Right lobe of liver (tissue), 6 donors: ENCODE measurements at regions not wholly inside any gene's neighbourhood (a gene's known extent, or its start where the extent isn't known, plus 50 kb on each side); places are given as distances from the start of the nearest gene placed in this dataset.

Source experiments
- ATAC-seq, 4 donors: fragments of 200-7000 bp; cut with Tn5 transposase; one replicate each; pipeline ENCODE4 v1.9.1; 2020; ENCODE audit warnings: mild to moderate bottlenecking in 4 of 4, moderate library complexity in 4 of 4
- DNase-seq, 3 donors: peaks; one replicate each; pipeline ENCODE4 v3.0.0-alpha.2; 2020
- H3K27ac ChIP-seq, 3 donors: fragments of 200-600 bp; one replicate each; pipeline ENCODE4 v1.8.0; 2022
- H3K27me3 ChIP-seq, 2 donors: fragments of 200-600 bp; one replicate each; pipeline ENCODE4 v1.8.0; 2022
- H3K36me3 ChIP-seq, 4 donors: fragments of 200-600 bp; sonication (generic) in 1 of 4; one replicate each; pipeline versions ENCODE4 v1.5.1 to v1.8.0; 2017 to 2022; ENCODE audit warnings: control low read depth in 1 of 4
- H3K4me1 ChIP-seq, 4 donors: fragments of 200-600 bp; sonication (generic) in 1 of 4; one replicate each; pipeline versions ENCODE4 v1.5.1 to v1.8.0; 2017 to 2022; ENCODE audit warnings: control low read depth in 1 of 4
- H3K4me3 ChIP-seq, 3 donors: fragments of 200-600 bp; one replicate each; pipeline ENCODE4 v1.8.0; 2022
- H3K9me3 ChIP-seq, 4 donors: fragments of 200-600 bp; sonication (generic) in 1 of 4; one replicate each; pipeline versions ENCODE4 v1.5.1 to v1.8.0; 2017 to 2022; ENCODE audit warnings: control low read depth in 1 of 4
- CTCF ChIP-seq, 4 donors: fragments of 200-600 bp in 3 of 4; fragments of 450-650 bp in 1 of 4; IDR thresholded peaks; one replicate each; pipeline versions ENCODE4 v1.5.1 to v1.8.0; 2016 to 2022; ENCODE audit warnings: antibody characterized with exemption in 4 of 4, mild to moderate bottlenecking in 2 of 4
- POLR2A ChIP-seq: fragments of 450-650 bp; IDR thresholded peaks from one replicate; pipeline ENCODE4 v1.6.1; 2017; ENCODE audit warnings: antibody characterized with exemption, mild to moderate bottlenecking
- WGBS: methylation state at CpG from one replicate; pipeline ENCODE4 v1.1.6; 2018; ENCODE audit warnings: low coverage, low lambda C conversion rate; ENCODE audit not compliant: insufficient coverage; ENCODE audit errors: missing lambda C conversion rate; 5-methylcytosine and 5-hydroxymethylcytosine counted together
- intact Hi-C, 2 donors: fragments of 100-400 bp; cut with DNase I; formaldehyde crosslinking; loops; one replicate each; pipeline versions ENCODE4 v1.11.2 to v1.14.1; 2022
- donor health status: DM: no; HTN: yes; CAD: no.
- donor health status: DM: no; HTN: no; CAD: no.
- donor health status: DM: no; HTN: no; CAD: no.
- donor health status: DM: no; HTN: yes; CAD: no.
- donor health status: DM: no; HTN: yes; CAD: no.

GRCh38 chr12:88998421-88998820, 353.9 kb downstream of the DUSP6 start:
- ATAC-seq (no peak), DNase-seq (no peak)
- intact Hi-C loops, result no loop called here
- Histone ChIP-seq H3K9me3 (no peaks in the 10 kb centered on the region), H3K36me3 (no peaks in the 10 kb centered on the region), H3K4me3 (no peak overlapping the region), H3K4me1 (no peaks in the 10 kb centered on the region), H3K27ac (no peak overlapping the region), H3K27me3 (no peaks in the 10 kb centered on the region)
- TF ChIP-seq POLR2A, result no peak
- TF ChIP-seq CTCF (IDR thresholded peaks at IDR 0.05), result no peak
- WGBS, result no CpG with 5 or more reads among the region's 2 CpGs

- TF ChIP-seq POLR2A (no peak), CTCF (IDR thresholded peaks at IDR 0.05) (no peak)
- no peaks in the 10 kb centered on the region for H3K4me1 ChIP-seq
- no peak overlapping the region for H3K27ac ChIP-seq
- ATAC-seq, result no peak
- no peak for DNase-seq
- H3K9me3 ChIP-seq, result no peaks in the 10 kb centered on the region
- intact Hi-C loops, result no loop called here
- 73% methylated on average over 2 of the region's 2 CpGs for WGBS
- H3K36me3 ChIP-seq, result no peaks in the 10 kb centered on the region
- no peak overlapping the region for H3K4me3 ChIP-seq
- H3K27me3 ChIP-seq, result no peaks in the 10 kb centered on the region
These were observed 356.0 kb downstream of the DUSP6 start for GRCh38 chr12:88996200-88996788.

- TF ChIP-seq POLR2A (no peak), CTCF (IDR thresholded peaks at IDR 0.05) (no peak)
- H3K27ac ChIP-seq, result no peak overlapping the region
- ATAC-seq (no peak), DNase-seq (no peak)
- no peaks in the 10 kb centered on the region for H3K27me3 ChIP-seq
- H3K4me3 ChIP-seq, result no peak overlapping the region
- intact Hi-C loops, result no loop called here
- WGBS, result 26% methylated on average over 1 of the region's 1 CpG
- no peaks in the 10 kb centered on the region for H3K36me3 ChIP-seq
- no peaks in the 10 kb centered on the region for H3K9me3 ChIP-seq
- no peaks in the 10 kb centered on the region for H3K4me1 ChIP-seq
These were observed 357.3 kb downstream of the DUSP6 start for GRCh38 chr12:88994971-88995370.

- Histone ChIP-seq H3K27ac (no peak overlapping the region), H3K4me3 (no peak overlapping the region), H3K27me3 (no peaks in the 10 kb centered on the region), H3K9me3 (no peaks in the 10 kb centered on the region), H3K36me3 (no peaks in the 10 kb centered on the region), H3K4me1 (no peaks in the 10 kb centered on the region)
- 92% methylated on average over 1 of the region's 2 CpGs for WGBS
- DNase-seq (no peak), ATAC-seq (no peak)
- intact Hi-C loops, result no loop called here
- TF ChIP-seq POLR2A (no peak), CTCF (IDR thresholded peaks at IDR 0.05) (no peak)
These were observed 357.8 kb downstream of the DUSP6 start for GRCh38 chr12:88994537-88994936.

- no peak for DNase-seq
- H3K27me3 ChIP-seq, result no peaks in the 10 kb centered on the region
- no peaks in the 10 kb centered on the region for H3K36me3 ChIP-seq
- no peak overlapping the region for H3K4me3 ChIP-seq
- no peak overlapping the region for H3K27ac ChIP-seq
- intact Hi-C loops, result no loop called here
- H3K4me1 ChIP-seq, result no peaks in the 10 kb centered on the region
- peak; percentile 30 to 65 (median 46) for ATAC-seq
- 4% methylated on average over 3 of the region's 3 CpGs for WGBS
- TF ChIP-seq CTCF (IDR thresholded peaks at IDR 0.05) (peak; percentile 51 to 57 (median 54)), POLR2A (no peak)
- H3K9me3 ChIP-seq, result no peaks in the 10 kb centered on the region
These were observed 358.6 kb downstream of the DUSP6 start for GRCh38 chr12:88993651-88994050.
